Mesenchymal stem cell (in vitro differentiated cells and primary cell): ENCODE measurements at regions not wholly inside any gene's neighbourhood (a gene's known extent, or its start where the extent isn't known, plus 50 kb on each side); places are given as distances from the start of the nearest gene placed in this dataset.

Source experiments
- DNase-seq: peaks from one replicate; pipeline ENCODE4 v3.0.0-alpha.2; 2013
- H2AFZ ChIP-seq: one replicate; pipeline ENCODE4 v1.6.1; 2013; ENCODE audit warnings: low read depth, mild to moderate bottlenecking, control low read depth, inconsistent platforms, low read length, moderate library complexity
- H2AK5ac ChIP-seq: 2 replicates; pipeline ENCODE4 v1.6.1; 2013; ENCODE audit warnings: low read length, moderate library complexity, mild to moderate bottlenecking, inconsistent platforms; ENCODE audit not compliant: severe bottlenecking
- H2BK120ac ChIP-seq: one replicate; pipeline ENCODE4 v1.6.1; 2013; ENCODE audit warnings: low read depth, mild to moderate bottlenecking, inconsistent platforms, low read length, moderate library complexity
- H2BK12ac ChIP-seq, 2 experiments: one replicate each; pipeline ENCODE4 v1.6.1; 2013; ENCODE audit warnings: inconsistent platforms in 2 of 2, low read length in 2 of 2, mild to moderate bottlenecking in 2 of 2, moderate library complexity in 2 of 2, control low read depth in 1 of 2
- H2BK15ac ChIP-seq: one replicate; pipeline ENCODE4 v1.6.1; 2013; ENCODE audit warnings: mild to moderate bottlenecking, low read depth, inconsistent platforms; ENCODE audit not compliant: poor library complexity, severe bottlenecking
- H2BK5ac ChIP-seq: 2 replicates; pipeline ENCODE4 v1.6.1; 2013; ENCODE audit warnings: low read depth, mild to moderate bottlenecking, low read length, control low read depth, inconsistent platforms; ENCODE audit not compliant: poor library complexity, severe bottlenecking
- H3K14ac ChIP-seq, 2 experiments: one replicate each; pipeline ENCODE4 v1.6.1; 2013; ENCODE audit warnings: inconsistent platforms in 2 of 2, low read length in 2 of 2, control low read depth in 1 of 2, mild to moderate bottlenecking in 1 of 2, moderate library complexity in 1 of 2
- H3K18ac ChIP-seq, 2 experiments: one replicate each; pipeline ENCODE4 v1.6.1; 2013; ENCODE audit warnings: inconsistent platforms in 2 of 2, low read length in 2 of 2, control low read depth in 1 of 2, low read depth in 1 of 2, mild to moderate bottlenecking in 1 of 2
- H3K23ac ChIP-seq, 2 experiments: one replicate each; pipeline ENCODE4 v1.6.1; 2013; ENCODE audit warnings: inconsistent platforms in 2 of 2, low read length in 2 of 2, mild to moderate bottlenecking in 2 of 2, moderate library complexity in 2 of 2, control low read depth in 1 of 2
- H3K27ac ChIP-seq: 2 replicates; pipeline ENCODE4 v1.5.1; 2013; ENCODE audit warnings: mild to moderate bottlenecking, moderate library complexity, low read length, control low read depth, inconsistent platforms; ENCODE audit not compliant: poor library complexity, severe bottlenecking
- H3K27me3 ChIP-seq, 2 experiments: 2 replicates each; pipeline versions ENCODE4 v1.6.1 to v1.7.0; 2013; ENCODE audit warnings: low read length in 2 of 2, mild to moderate bottlenecking in 2 of 2, moderate library complexity in 2 of 2, control low read depth in 1 of 2, inconsistent platforms in 1 of 2; ENCODE audit not compliant: control insufficient read depth in 1 of 2, insufficient read depth in 1 of 2
- H3K36me3 ChIP-seq, 2 experiments: 2 replicates each; pipeline versions ENCODE4 v1.6.1 to v1.7.0; 2013; ENCODE audit warnings: low read length in 2 of 2, control low read depth in 1 of 2, inconsistent platforms in 1 of 2, low read depth in 1 of 2, mild to moderate bottlenecking in 1 of 2; ENCODE audit not compliant: insufficient read depth in 2 of 2, control insufficient read depth in 1 of 2
- H3K4ac ChIP-seq, 2 experiments: one replicate each; pipeline ENCODE4 v1.6.1; 2013; ENCODE audit warnings: inconsistent platforms in 2 of 2, low read length in 2 of 2, mild to moderate bottlenecking in 2 of 2, moderate library complexity in 2 of 2, control low read depth in 1 of 2, low read depth in 1 of 2
- H3K4me1 ChIP-seq: 2 replicates; pipeline ENCODE4 v1.6.1; 2013; ENCODE audit warnings: low read depth, low read length, control low read depth; ENCODE audit not compliant: control insufficient read depth, insufficient read depth
- H3K4me2 ChIP-seq: 2 replicates; pipeline ENCODE4 v1.6.1; 2013; ENCODE audit warnings: low read length, mild to moderate bottlenecking, inconsistent platforms; ENCODE audit not compliant: poor library complexity, severe bottlenecking
- H3K4me3 ChIP-seq, 2 experiments: 2 replicates each; pipeline versions ENCODE4 v1.5.1 to v1.7.0; 2013; ENCODE audit warnings: low read length in 2 of 2, mild to moderate bottlenecking in 2 of 2, control low read depth in 1 of 2, low read depth in 1 of 2; ENCODE audit not compliant: insufficient read depth in 1 of 2
- H3K79me1 ChIP-seq: replicated peaks from 2 replicates; pipeline ENCODE4 v1.6.1; 2013; ENCODE audit warnings: mild to moderate bottlenecking, control low read depth, low read length, inconsistent platforms; ENCODE audit not compliant: poor library complexity, severe bottlenecking
- H3K9ac ChIP-seq: 2 replicates; pipeline ENCODE4 v1.7.0; 2013; ENCODE audit warnings: mild to moderate bottlenecking, low read length, moderate library complexity
- H3K9me3 ChIP-seq: 2 replicates; pipeline ENCODE4 v1.7.0; 2013; ENCODE audit warnings: mild to moderate bottlenecking, low read length; ENCODE audit not compliant: control insufficient read depth
- H4K8ac ChIP-seq: one replicate; pipeline ENCODE4 v1.6.1; 2013; ENCODE audit warnings: inconsistent platforms, mild to moderate bottlenecking, low read length, moderate library complexity
- H4K91ac ChIP-seq: one replicate; pipeline ENCODE4 v1.6.1; 2013; ENCODE audit warnings: mild to moderate bottlenecking, low read length, inconsistent platforms
- WGBS: methylation state at CpG from one replicate; pipeline ENCODE4 v1.1.7; 2013; ENCODE audit warnings: mixed read lengths; 5-methylcytosine and 5-hydroxymethylcytosine counted together

DNA sequence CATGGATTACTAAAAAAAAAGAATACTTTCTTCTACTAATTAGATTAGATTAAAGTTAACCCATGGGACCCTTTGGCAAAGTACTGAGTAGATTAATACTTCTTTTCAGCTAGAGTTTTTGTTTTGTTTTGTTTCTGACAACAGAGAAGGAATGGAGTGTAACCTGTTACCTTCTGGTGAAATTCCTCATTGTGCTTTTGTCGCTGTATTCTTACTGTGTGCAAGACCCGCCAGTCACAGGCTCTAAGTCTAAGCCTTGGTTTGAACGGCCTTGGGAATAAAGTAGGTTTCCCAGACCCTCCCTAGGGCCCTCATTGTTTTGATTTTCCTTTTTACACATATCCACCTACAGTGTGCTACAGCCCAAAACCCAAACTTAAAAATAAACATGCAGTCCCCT is 171.1 kb upstream of the IL12A start:
- DNase-seq: no peak
- no peak overlapping the region for H4K8ac ChIP-seq
- no peak overlapping the region for H3K4me2 ChIP-seq
- no peak overlapping the region for H3K4ac ChIP-seq
- H3K27ac ChIP-seq: no peak overlapping the region
- H3K18ac ChIP-seq: no peak overlapping the region
- peaks cover 5 to 10% of the 10 kb centered on the region in 2 experiments for H3K36me3 ChIP-seq
- H2BK15ac ChIP-seq: no peak overlapping the region
- no peak overlapping the region for H2BK120ac ChIP-seq
- no peaks in the 10 kb centered on the region for H3K9me3 ChIP-seq
- H3K4me3 ChIP-seq: no peak overlapping the region
- no peak overlapping the region for H2AFZ ChIP-seq
- peaks cover 13% of the 10 kb centered on the region for H3K4me1 ChIP-seq
- no peaks in the 10 kb centered on the region for H3K27me3 ChIP-seq
- no peak overlapping the region for H2BK12ac ChIP-seq
- H3K9ac ChIP-seq: no peak overlapping the region
- WGBS: 89% methylated on average over 3 of the region's 3 CpGs
- H2BK5ac ChIP-seq: no peak overlapping the region
- no peak overlapping the region for H4K91ac ChIP-seq
- no peak overlapping the region for H3K23ac ChIP-seq
- peak overlapping the region; percentile 55 for H2AK5ac ChIP-seq
- H3K79me1 ChIP-seq: peaks cover 35% of the 10 kb centered on the region
- no peak overlapping the region for H3K14ac ChIP-seq

DNA sequence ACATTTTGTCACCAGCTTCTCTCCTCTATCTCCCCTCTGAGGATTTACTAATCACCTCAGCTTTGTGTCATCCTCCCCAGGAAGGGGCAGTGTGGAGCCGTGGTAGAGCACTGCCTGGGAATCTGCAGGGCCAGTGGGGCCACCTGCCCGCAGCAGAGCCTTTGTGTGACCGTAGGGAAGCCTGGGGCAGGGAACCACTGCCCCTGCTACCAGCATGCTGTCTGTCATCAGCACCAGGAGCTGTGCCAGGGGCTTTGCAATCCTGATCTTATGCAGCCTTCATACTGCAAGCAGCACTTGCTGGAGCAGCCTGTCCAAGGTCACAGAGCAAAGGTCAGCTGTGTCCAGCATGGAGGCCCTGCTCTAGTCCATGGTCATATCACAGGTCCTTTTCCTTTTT is 170.2 kb upstream of the IL12A start:
- H4K8ac ChIP-seq: peak overlapping the region; percentile 43
- H3K4ac ChIP-seq: peak overlapping the region in 1 of 2 experiments; percentile 58
- peaks cover 39% of the 10 kb centered on the region for H3K79me1 ChIP-seq
- H3K36me3 ChIP-seq: peaks cover 5 to 10% of the 10 kb centered on the region in 2 experiments
- peak overlapping the region; percentile 15 for H2BK15ac ChIP-seq
- H2BK5ac ChIP-seq: no peak overlapping the region
- H3K23ac ChIP-seq: no peak overlapping the region
- no peak overlapping the region for H3K14ac ChIP-seq
- no peaks in the 10 kb centered on the region for H3K27me3 ChIP-seq
- peak overlapping the region; percentile 40 for H4K91ac ChIP-seq
- H2BK120ac ChIP-seq: no peak overlapping the region
- no peak overlapping the region for H3K27ac ChIP-seq
- H3K4me3 ChIP-seq: no peak overlapping the region
- no peak overlapping the region for H2AFZ ChIP-seq
- peaks cover 13% of the 10 kb centered on the region for H3K4me1 ChIP-seq
- no peak overlapping the region for H3K4me2 ChIP-seq
- H3K18ac ChIP-seq: peak overlapping the region in 1 of 2 experiments; percentile 54
- H3K9me3 ChIP-seq: no peaks in the 10 kb centered on the region
- 58% methylated on average over 3 of the region's 3 CpGs for WGBS
- no peak overlapping the region for H3K9ac ChIP-seq
- H2BK12ac ChIP-seq: no peak overlapping the region
- no peak overlapping the region for H2AK5ac ChIP-seq
- DNase-seq: no peak

DNA sequence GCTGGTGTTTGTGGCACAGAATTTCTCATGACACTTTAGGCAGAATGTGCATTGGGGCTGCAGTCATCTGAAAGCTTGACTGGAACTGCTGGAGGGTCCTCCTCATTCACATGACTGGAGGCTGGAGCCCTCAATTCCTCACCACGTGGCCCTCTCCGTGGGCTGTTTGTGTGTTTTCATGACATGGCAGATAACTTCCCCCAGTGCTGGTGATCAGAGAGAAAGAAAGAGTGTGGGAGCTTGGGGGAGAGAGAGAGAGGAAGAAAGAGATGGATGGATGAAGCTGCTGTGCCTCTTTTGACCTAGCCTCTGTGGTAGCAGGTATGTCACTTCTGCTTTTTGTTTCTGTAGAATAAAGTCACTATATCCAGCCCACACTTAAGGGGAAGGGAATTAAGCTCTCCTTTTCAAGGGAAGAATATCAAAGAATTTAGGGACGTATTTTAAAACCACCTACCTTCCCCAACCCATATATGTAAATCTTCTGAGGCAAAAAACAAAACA is 169.6 kb upstream of the IL12A start:
- Histone ChIP-seq H2BK5ac (no peak overlapping the region), H2BK15ac (no peak overlapping the region), H3K9ac (no peak overlapping the region), H4K8ac (no peak overlapping the region), H3K4me3 (no peak overlapping the region), H3K4me2 (no peak overlapping the region), H3K18ac (peak overlapping the region in 1 of 2 experiments; percentile 18), H4K91ac (peak overlapping the region; percentile 71), H3K9me3 (no peaks in the 10 kb centered on the region), H3K4ac (peak overlapping the region in 1 of 2 experiments; percentile 24), H2AFZ (no peak overlapping the region), H3K79me1 (peaks cover 38% of the 10 kb centered on the region), H3K14ac (no peak overlapping the region), H3K27me3 (no peaks in the 10 kb centered on the region), H2BK120ac (peak overlapping the region; percentile 80), H3K36me3 (peaks cover 5 to 7% of the 10 kb centered on the region in 2 experiments), H2BK12ac (no peak overlapping the region), H2AK5ac (no peak overlapping the region), H3K4me1 (peaks cover 10% of the 10 kb centered on the region), H3K27ac (no peak overlapping the region), H3K23ac (no peak overlapping the region)
- DNase-seq: no peak
- WGBS: 84% methylated on average over 3 of the region's 3 CpGs

DNA sequence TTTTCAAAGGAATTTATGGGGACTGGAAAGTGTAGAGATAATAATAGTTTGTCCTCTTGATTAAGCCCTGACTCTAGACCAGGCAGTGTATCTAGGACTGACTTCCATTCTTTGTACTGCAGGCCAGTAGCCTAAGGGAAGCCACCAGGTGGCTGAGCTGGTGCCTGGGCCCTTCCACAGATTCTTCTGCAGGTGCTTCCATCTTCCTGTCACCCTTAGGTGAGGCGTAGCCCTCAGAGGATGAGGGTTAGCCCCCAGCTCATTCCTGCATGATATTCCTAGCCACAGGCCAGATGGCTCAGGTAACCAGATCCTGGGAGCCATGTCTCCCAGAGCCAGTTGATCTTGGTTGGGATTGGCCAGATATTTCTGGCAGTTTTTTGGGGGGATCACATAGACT is 169.0 kb upstream of the IL12A start:
- Histone ChIP-seq H3K4me3 (no peak overlapping the region), H2BK12ac (peak overlapping the region in 1 of 2 experiments; percentile 73), H4K8ac (no peak overlapping the region), H3K9ac (no peak overlapping the region), H2AK5ac (peak overlapping the region; percentile 33), H3K36me3 (peaks cover 5 to 6% of the 10 kb centered on the region in 2 experiments), H3K79me1 (peaks cover 38% of the 10 kb centered on the region), H3K27me3 (no peaks in the 10 kb centered on the region), H3K4me2 (no peak overlapping the region), H3K4ac (no peak overlapping the region), H3K14ac (no peak overlapping the region), H3K27ac (no peak overlapping the region), H3K18ac (no peak overlapping the region), H2BK5ac (no peak overlapping the region), H3K23ac (no peak overlapping the region), H2BK120ac (no peak overlapping the region), H3K4me1 (peaks cover 9% of the 10 kb centered on the region), H3K9me3 (no peaks in the 10 kb centered on the region), H4K91ac (no peak overlapping the region), H2BK15ac (no peak overlapping the region), H2AFZ (no peak overlapping the region)
- WGBS: 88% methylated on average over 1 of the region's 1 CpG
- no peak for DNase-seq
